Astrocyte (in vitro differentiated cells and primary cell): ENCODE measurements at regions not wholly inside any gene's neighbourhood (a gene's known extent, or its start where the extent isn't known, plus 50 kb on each side); places are given as distances from the start of the nearest gene placed in this dataset.

Experiments used
- DNase-seq: peaks from one replicate; pipeline ENCODE4 v3.0.0-alpha.2; 2010; ENCODE audit warnings: low read depth
- FAIRE-seq: peaks from 2 replicates; lab custom pipeline; 2011; peaks lifted over from hg19 to GRCh38; lab: Jason Lieb, UNC
- H2AFZ ChIP-seq: 2 replicates; pipeline ENCODE4 v1.6.0; 2012; ENCODE audit warnings: low read depth, low read length, inconsistent platforms
- H3K27ac ChIP-seq: 2 replicates; pipeline ENCODE4 v1.5.1; 2011; ENCODE audit warnings: low read depth, low read length, inconsistent platforms
- H3K27me3 ChIP-seq: 2 replicates; pipeline ENCODE4 v1.6.0; 2011; ENCODE audit warnings: low read length, inconsistent platforms; ENCODE audit not compliant: insufficient read depth
- H3K36me3 ChIP-seq: 2 replicates; pipeline ENCODE4 v1.5.1; 2011; ENCODE audit warnings: low read length, inconsistent platforms; ENCODE audit not compliant: insufficient read depth
- H3K4me1 ChIP-seq: 2 replicates; pipeline ENCODE4 v1.5.1; 2011; ENCODE audit warnings: low read length, inconsistent platforms; ENCODE audit not compliant: insufficient read depth
- H3K4me2 ChIP-seq: 2 replicates; pipeline ENCODE4 v1.6.0; 2012; ENCODE audit warnings: low read length, inconsistent platforms
- H3K4me3 ChIP-seq: 2 replicates; pipeline ENCODE4 v1.5.1; 2011; ENCODE audit warnings: low read depth, mild to moderate bottlenecking, low read length, inconsistent platforms; ENCODE audit not compliant: insufficient read depth
- H3K79me2 ChIP-seq: 2 replicates; pipeline ENCODE4 v1.6.0; 2012; ENCODE audit warnings: mild to moderate bottlenecking, low read length, inconsistent platforms; ENCODE audit not compliant: insufficient read depth
- H3K9ac ChIP-seq: 2 replicates; pipeline ENCODE4 v1.6.0; 2012; ENCODE audit warnings: mild to moderate bottlenecking, low read length, inconsistent platforms
- H3K9me3 ChIP-seq: 2 replicates; pipeline ENCODE4 v1.5.1; 2012; ENCODE audit warnings: low read depth, mild to moderate bottlenecking, low read length, inconsistent platforms; ENCODE audit not compliant: insufficient read depth
- H4K20me1 ChIP-seq: 2 replicates; pipeline ENCODE4 v1.6.0; 2012; ENCODE audit warnings: low read length, inconsistent platforms; ENCODE audit not compliant: insufficient read depth
- H3K27ac Mint-ChIP-seq: one replicate; pipeline ENCODE4 v1.8.0; 2021; ENCODE audit warnings: mild to moderate bottlenecking, mixed read lengths; ENCODE audit not compliant: unreplicated experiment
- H3K27me3 Mint-ChIP-seq: one replicate; pipeline ENCODE4 v1.8.0; 2021; ENCODE audit warnings: low read depth, mixed read lengths; ENCODE audit not compliant: unreplicated experiment
- H3K36me3 Mint-ChIP-seq: one replicate; pipeline ENCODE4 v1.8.0; 2021; ENCODE audit warnings: low read depth, mixed read lengths; ENCODE audit not compliant: unreplicated experiment
- H3K4me1 Mint-ChIP-seq: one replicate; pipeline ENCODE4 v1.8.0; 2021; ENCODE audit warnings: low read depth, mixed read lengths; ENCODE audit not compliant: unreplicated experiment
- H3K4me3 Mint-ChIP-seq: one replicate; pipeline ENCODE4 v1.8.0; 2021; ENCODE audit warnings: mild to moderate bottlenecking, moderate library complexity, mixed read lengths; ENCODE audit not compliant: unreplicated experiment
- H3K9me3 Mint-ChIP-seq: one replicate; pipeline ENCODE4 v1.8.0; 2021; ENCODE audit warnings: mild to moderate bottlenecking, mixed read lengths; ENCODE audit not compliant: unreplicated experiment
- CTCF ChIP-seq: IDR thresholded peaks from 2 replicates; pipeline ENCODE4 v1.5.1; 2011; ENCODE audit warnings: low read depth, mild to moderate bottlenecking, inconsistent platforms, low read length, moderate library complexity; ENCODE audit not compliant: insufficient read depth
- EZH2 ChIP-seq: IDR thresholded peaks from 2 replicates; pipeline ENCODE4 v1.6.1; 2012; ENCODE audit warnings: mild to moderate bottlenecking, low read length, inconsistent platforms; ENCODE audit not compliant: insufficient read depth

- H3K9me3 Mint-ChIP-seq = no peaks in the 10 kb centered on the region
These were observed 193.7 kb downstream of the ENC1 start for GRCh38 chr5:74446725-74447241.

GRCh38 chr5:74442466-74442865 is 198.1 kb downstream of the ENC1 start:
- no peaks in the 10 kb centered on the region for H3K36me3 ChIP-seq
- peaks cover 6% of the 10 kb centered on the region for H3K27me3 Mint-ChIP-seq
- no peak overlapping the region for H3K4me2 ChIP-seq
- FAIRE-seq (no peak), DNase-seq (no peak)
- H3K27ac Mint-ChIP-seq = no peak overlapping the region
- H3K9me3 Mint-ChIP-seq = no peaks in the 10 kb centered on the region
- no peaks in the 10 kb centered on the region for H3K79me2 ChIP-seq
- H3K27ac ChIP-seq = no peak overlapping the region
- no peak overlapping the region for H3K4me3 Mint-ChIP-seq
- H3K4me3 ChIP-seq = no peak overlapping the region
- no peak for TF ChIP-seq EZH2
- TF ChIP-seq CTCF = no peak
- no peak overlapping the region for H2AFZ ChIP-seq
- H3K4me1 Mint-ChIP-seq = peaks cover 5% of the 10 kb centered on the region
- no peaks in the 10 kb centered on the region for H3K9me3 ChIP-seq
- H4K20me1 ChIP-seq = no peaks in the 10 kb centered on the region
- H3K27me3 ChIP-seq = no peaks in the 10 kb centered on the region
- no peaks in the 10 kb centered on the region for H3K36me3 Mint-ChIP-seq
- H3K9ac ChIP-seq = no peak overlapping the region
- no peaks in the 10 kb centered on the region for H3K4me1 ChIP-seq

More at GRCh38 chr5:74446725-74447241, 193.7 kb downstream of the ENC1 start:
- Histone ChIP-seq H3K36me3 (no peaks in the 10 kb centered on the region), H3K79me2 (no peaks in the 10 kb centered on the region), H3K9ac (no peak overlapping the region), H3K9me3 (no peaks in the 10 kb centered on the region), H3K4me1 (no peaks in the 10 kb centered on the region), H3K4me2 (no peak overlapping the region), H3K27me3 (no peaks in the 10 kb centered on the region), H2AFZ (no peak overlapping the region), H4K20me1 (no peaks in the 10 kb centered on the region), H3K4me3 (no peak overlapping the region), H3K27ac (no peak overlapping the region)
- Mint-ChIP-seq H3K27ac (no peak overlapping the region), H3K4me1 (peaks cover 5% of the 10 kb centered on the region), H3K36me3 (peaks cover 1% of the 10 kb centered on the region), H3K4me3 (no peak overlapping the region), H3K27me3 (peaks cover 6% of the 10 kb centered on the region)
- DNase-seq (no peak), FAIRE-seq (no peak)
- no peak for TF ChIP-seq EZH2
- no peak for TF ChIP-seq CTCF

- Mint-ChIP-seq H3K36me3 (peaks cover 2% of the 10 kb centered on the region), H3K27me3 (peaks cover 6% of the 10 kb centered on the region), H3K4me1 (peaks cover 5% of the 10 kb centered on the region), H3K9me3 (peaks cover under 1% of the 10 kb centered on the region), H3K4me3 (no peak overlapping the region), H3K27ac (no peak overlapping the region)
- Histone ChIP-seq H3K79me2 (no peaks in the 10 kb centered on the region), H3K4me2 (no peak overlapping the region), H3K4me3 (no peak overlapping the region), H2AFZ (no peak overlapping the region), H3K4me1 (no peaks in the 10 kb centered on the region), H3K9ac (no peak overlapping the region), H4K20me1 (no peaks in the 10 kb centered on the region), H3K36me3 (no peaks in the 10 kb centered on the region), H3K27me3 (no peaks in the 10 kb centered on the region), H3K9me3 (no peaks in the 10 kb centered on the region), H3K27ac (no peak overlapping the region)
- DNase-seq (no peak), FAIRE-seq (no peak)
- TF ChIP-seq EZH2 = no peak
- TF ChIP-seq CTCF = no peak
These were observed 198.9 kb downstream of the ENC1 start for GRCh38 chr5:74441616-74442015.
